OCI-LY3 (cell line): ENCODE measurements at regions not wholly inside any gene's neighbourhood (a gene's known extent, or its start where the extent isn't known, plus 50 kb on each side); places are given as distances from the start of the nearest gene placed in this dataset.

ENCODE experiments used
- H2AFZ ChIP-seq: fragments of 200-600, 300-600 bp; shearing (Covaris generic); 2 replicates; pipeline ENCODE4 v1.6.0; 2014; ENCODE audit warnings: antibody characterized with exemption, low read depth, low read length
- H3K27ac ChIP-seq: fragments of 200-600, 300-600 bp; sonication (generic); 2 replicates; pipeline ENCODE4 v1.5.1; 2014; ENCODE audit warnings: mild to moderate bottlenecking, low read length, moderate library complexity, mixed read lengths
- H3K27me3 ChIP-seq: fragments of 200-600, 300-600 bp; sonication (generic); 2 replicates; pipeline ENCODE4 v1.6.1; 2014; ENCODE audit warnings: low read depth, low read length, mixed read lengths
- H3K36me3 ChIP-seq: fragments of 200-600, 300-600 bp; sonication (generic); replicated peaks from 2 replicates; pipeline ENCODE3; 2014; ENCODE audit warnings: low read depth, low read length, mixed read lengths
- H3K4me1 ChIP-seq: fragments of 300-600, 200-600 bp; sonication (generic); 2 replicates; pipeline ENCODE4 v1.6.1; 2014; ENCODE audit warnings: low read length, mixed read lengths
- H3K4me2 ChIP-seq: fragments of 200-600, 300-600 bp; sonication (generic); 2 replicates; pipeline ENCODE4 v1.6.1; 2014; ENCODE audit warnings: low read length, mixed read lengths
- H3K4me3 ChIP-seq: fragments of 300-600, 200-600 bp; sonication (generic); 2 replicates; pipeline ENCODE4 v1.5.1; 2014; ENCODE audit warnings: antibody characterized with exemption, mild to moderate bottlenecking, low read length, moderate library complexity
- H3K79me2 ChIP-seq: fragments of 300-600, 200-600 bp; shearing (Covaris generic); 2 replicates; pipeline ENCODE4 v1.6.1; 2014; ENCODE audit warnings: mild to moderate bottlenecking, low read length, mixed read lengths
- H3K9ac ChIP-seq: fragments of 300-600, 200-600 bp; shearing (Covaris generic); 2 replicates; pipeline ENCODE4 v1.6.0; 2014; ENCODE audit warnings: mild to moderate bottlenecking, low read length, moderate library complexity
- H3K9me3 ChIP-seq: fragments of 200-600, 300-600 bp; shearing (Covaris generic); 2 replicates; pipeline ENCODE4 v1.6.1; 2014; ENCODE audit warnings: low read length, mixed read lengths; ENCODE audit not compliant: insufficient read depth
- H4K20me1 ChIP-seq: fragments of 200-600, 300-600 bp; sonication (generic); 2 replicates; pipeline ENCODE4 v1.6.1; 2016; ENCODE audit warnings: low read length, mixed read lengths; ENCODE audit not compliant: insufficient read depth
- EZH2phosphoT487 ChIP-seq: fragments of 200-600 bp; shearing (Covaris generic); IDR thresholded peaks from 2 replicates; pipeline ENCODE4 v1.6.1; 2018; ENCODE audit warnings: antibody characterized with exemption, mixed run types, low read depth
- TF ChIP-seq, protein P1 (sequence below): fragments of 200-600, 300-600 bp; sonication (generic); IDR thresholded peaks from 2 replicates; pipeline ENCODE4 v1.5.1; 2014; ENCODE audit warnings: antibody characterized with exemption, low read length, low read depth

DNA sequence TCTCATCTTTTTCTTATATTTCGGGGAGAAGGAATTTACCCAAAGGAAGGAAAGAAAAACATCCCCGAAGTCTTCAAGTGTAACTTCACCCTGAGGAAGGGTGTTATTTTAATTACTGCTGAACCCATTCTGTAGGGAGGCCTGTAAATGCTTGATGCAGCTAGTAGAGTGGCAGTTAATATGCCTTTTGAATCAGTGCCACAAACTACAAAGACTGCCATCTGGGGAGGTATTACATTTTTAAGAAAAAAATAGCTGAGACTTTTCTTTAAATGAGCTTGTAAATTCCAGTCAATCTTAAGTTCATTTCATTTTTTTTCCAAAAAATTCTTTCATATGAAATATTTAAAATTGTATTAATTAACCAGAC is 233.1 kb upstream of the FERD3L start:
- no peaks in the 10 kb centered on the region for H3K27me3 ChIP-seq
- no peak overlapping the region for H3K4me3 ChIP-seq
- TF ChIP-seq, protein P1, sequence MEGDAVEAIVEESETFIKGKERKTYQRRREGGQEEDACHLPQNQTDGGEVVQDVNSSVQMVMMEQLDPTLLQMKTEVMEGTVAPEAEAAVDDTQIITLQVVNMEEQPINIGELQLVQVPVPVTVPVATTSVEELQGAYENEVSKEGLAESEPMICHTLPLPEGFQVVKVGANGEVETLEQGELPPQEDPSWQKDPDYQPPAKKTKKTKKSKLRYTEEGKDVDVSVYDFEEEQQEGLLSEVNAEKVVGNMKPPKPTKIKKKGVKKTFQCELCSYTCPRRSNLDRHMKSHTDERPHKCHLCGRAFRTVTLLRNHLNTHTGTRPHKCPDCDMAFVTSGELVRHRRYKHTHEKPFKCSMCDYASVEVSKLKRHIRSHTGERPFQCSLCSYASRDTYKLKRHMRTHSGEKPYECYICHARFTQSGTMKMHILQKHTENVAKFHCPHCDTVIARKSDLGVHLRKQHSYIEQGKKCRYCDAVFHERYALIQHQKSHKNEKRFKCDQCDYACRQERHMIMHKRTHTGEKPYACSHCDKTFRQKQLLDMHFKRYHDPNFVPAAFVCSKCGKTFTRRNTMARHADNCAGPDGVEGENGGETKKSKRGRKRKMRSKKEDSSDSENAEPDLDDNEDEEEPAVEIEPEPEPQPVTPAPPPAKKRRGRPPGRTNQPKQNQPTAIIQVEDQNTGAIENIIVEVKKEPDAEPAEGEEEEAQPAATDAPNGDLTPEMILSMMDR = no peak
- TF ChIP-seq EZH2phosphoT487 = no peak
- H3K4me1 ChIP-seq = no peaks in the 10 kb centered on the region
- no peaks in the 10 kb centered on the region for H3K36me3 ChIP-seq
- no peaks in the 10 kb centered on the region for H3K79me2 ChIP-seq
- H3K9ac ChIP-seq = no peak overlapping the region
- H3K4me2 ChIP-seq = no peak overlapping the region
- H3K9me3 ChIP-seq = no peaks in the 10 kb centered on the region
- H2AFZ ChIP-seq = no peak overlapping the region
- H4K20me1 ChIP-seq = no peaks in the 10 kb centered on the region
- no peak overlapping the region for H3K27ac ChIP-seq

GRCh38 chr7:19377611-19378344 is 232.6 kb upstream of the FERD3L start:
- Histone ChIP-seq H3K4me3 (no peak overlapping the region), H2AFZ (no peak overlapping the region), H3K9ac (no peak overlapping the region), H3K36me3 (no peaks in the 10 kb centered on the region), H3K27ac (no peak overlapping the region), H4K20me1 (no peaks in the 10 kb centered on the region), H3K9me3 (no peaks in the 10 kb centered on the region), H3K4me1 (no peaks in the 10 kb centered on the region), H3K4me2 (no peak overlapping the region), H3K27me3 (no peaks in the 10 kb centered on the region), H3K79me2 (no peaks in the 10 kb centered on the region)
- TF ChIP-seq, protein P1 = no peak
- TF ChIP-seq EZH2phosphoT487 = no peak

GRCh38 chr7:19376538-19376937 is 231.3 kb upstream of the FERD3L start:
- Histone ChIP-seq H3K4me2 (no peak overlapping the region), H2AFZ (no peak overlapping the region), H3K4me1 (no peaks in the 10 kb centered on the region), H3K4me3 (no peak overlapping the region), H3K9ac (no peak overlapping the region), H3K36me3 (no peaks in the 10 kb centered on the region), H3K9me3 (no peaks in the 10 kb centered on the region), H4K20me1 (no peaks in the 10 kb centered on the region), H3K27me3 (no peaks in the 10 kb centered on the region), H3K27ac (no peak overlapping the region), H3K79me2 (no peaks in the 10 kb centered on the region)
- TF ChIP-seq, protein P1 = no peak
- no peak for TF ChIP-seq EZH2phosphoT487

DNA sequence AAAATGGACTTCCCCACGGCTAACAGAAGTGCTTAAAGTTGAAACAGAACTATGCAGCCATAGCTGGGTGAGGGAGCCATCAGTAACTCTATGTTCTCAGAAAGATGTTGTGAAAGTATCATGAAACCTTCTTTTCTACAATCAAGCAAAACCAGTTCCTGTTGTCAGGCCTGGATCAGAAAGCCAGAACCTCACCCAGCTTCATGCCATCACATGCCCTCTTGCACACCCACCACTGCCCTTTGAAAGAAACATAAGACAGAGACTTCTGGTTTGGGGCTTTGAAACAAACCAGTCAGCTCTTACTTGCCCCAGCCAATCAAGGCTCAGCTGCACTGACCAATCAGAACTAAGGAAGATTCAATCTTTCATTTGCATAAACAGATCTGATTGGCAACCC is 230.8 kb upstream of the FERD3L start:
- TF ChIP-seq, protein P1 = no peak
- no peak for TF ChIP-seq EZH2phosphoT487
- Histone ChIP-seq H3K79me2 (no peaks in the 10 kb centered on the region), H3K9me3 (no peaks in the 10 kb centered on the region), H3K27me3 (no peaks in the 10 kb centered on the region), H3K36me3 (no peaks in the 10 kb centered on the region), H3K27ac (no peak overlapping the region), H3K4me1 (no peaks in the 10 kb centered on the region), H3K4me3 (no peak overlapping the region), H4K20me1 (no peaks in the 10 kb centered on the region), H3K9ac (no peak overlapping the region), H2AFZ (no peak overlapping the region), H3K4me2 (no peak overlapping the region)
